Ishikawa (cell line): ENCODE measurements at regions not wholly inside any gene's neighbourhood (a gene's known extent, or its start where the extent isn't known, plus 50 kb on each side); places are given as distances from the start of the nearest gene placed in this dataset.

Source experiments
- CEBPB ChIP-seq: IDR thresholded peaks from 2 replicates; pipeline ENCODE4 v1.6.1; 2012
- CREB1 ChIP-seq: IDR thresholded peaks from 2 replicates; pipeline ENCODE4 v1.6.1; 2012; ENCODE audit warnings: low read depth
- EGR1 ChIP-seq: IDR thresholded peaks from 2 replicates; pipeline ENCODE4 v1.6.1; 2012
- EP300 ChIP-seq: IDR thresholded peaks from 2 replicates; pipeline ENCODE4 v1.6.1; 2012; ENCODE audit warnings: borderline replicate concordance
- FOXM1 ChIP-seq: IDR thresholded peaks from 2 replicates; pipeline ENCODE4 v1.6.1; 2012; ENCODE audit warnings: low read depth, borderline replicate concordance
- MAX ChIP-seq: IDR thresholded peaks from 2 replicates; pipeline ENCODE4 v1.6.1; 2012
- NFIC ChIP-seq: IDR thresholded peaks from 2 replicates; pipeline ENCODE4 v1.6.1; 2012
- RAD21 ChIP-seq: IDR thresholded peaks from 2 replicates; pipeline ENCODE4 v1.6.1; 2012; ENCODE audit warnings: low read depth
- TAF1 ChIP-seq: IDR thresholded peaks from 2 replicates; pipeline ENCODE4 v1.6.1; 2012; ENCODE audit warnings: low read depth, mild to moderate bottlenecking
- TCF12 ChIP-seq: IDR thresholded peaks from 2 replicates; pipeline ENCODE4 v1.6.1; 2012; ENCODE audit warnings: low read depth
- TEAD4 ChIP-seq: IDR thresholded peaks from 2 replicates; pipeline ENCODE4 v1.6.1; 2012
- YY1 ChIP-seq: IDR thresholded peaks from 2 replicates; pipeline ENCODE4 v1.6.1; 2012; ENCODE audit warnings: low read depth
- ZBTB7A ChIP-seq: IDR thresholded peaks from 2 replicates; pipeline ENCODE4 v1.6.1; 2012; ENCODE audit warnings: low read depth
- TF ChIP-seq, protein P1 (sequence below): IDR thresholded peaks from 2 replicates; pipeline ENCODE4 v1.6.1; 2012; ENCODE audit warnings: low read depth, mild to moderate bottlenecking
- TF ChIP-seq, protein P2 (sequence below): IDR thresholded peaks from 2 replicates; pipeline ENCODE4 v1.6.1; 2012

- no peak for TF ChIP-seq FOXM1
- TF ChIP-seq RAD21, result no peak
- TF ChIP-seq CREB1, result no peak
- TF ChIP-seq MAX, result no peak
- TF ChIP-seq NFIC, result no peak
- TF ChIP-seq YY1, result no peak
- no peak for TF ChIP-seq EGR1
- TF ChIP-seq, protein P1, sequence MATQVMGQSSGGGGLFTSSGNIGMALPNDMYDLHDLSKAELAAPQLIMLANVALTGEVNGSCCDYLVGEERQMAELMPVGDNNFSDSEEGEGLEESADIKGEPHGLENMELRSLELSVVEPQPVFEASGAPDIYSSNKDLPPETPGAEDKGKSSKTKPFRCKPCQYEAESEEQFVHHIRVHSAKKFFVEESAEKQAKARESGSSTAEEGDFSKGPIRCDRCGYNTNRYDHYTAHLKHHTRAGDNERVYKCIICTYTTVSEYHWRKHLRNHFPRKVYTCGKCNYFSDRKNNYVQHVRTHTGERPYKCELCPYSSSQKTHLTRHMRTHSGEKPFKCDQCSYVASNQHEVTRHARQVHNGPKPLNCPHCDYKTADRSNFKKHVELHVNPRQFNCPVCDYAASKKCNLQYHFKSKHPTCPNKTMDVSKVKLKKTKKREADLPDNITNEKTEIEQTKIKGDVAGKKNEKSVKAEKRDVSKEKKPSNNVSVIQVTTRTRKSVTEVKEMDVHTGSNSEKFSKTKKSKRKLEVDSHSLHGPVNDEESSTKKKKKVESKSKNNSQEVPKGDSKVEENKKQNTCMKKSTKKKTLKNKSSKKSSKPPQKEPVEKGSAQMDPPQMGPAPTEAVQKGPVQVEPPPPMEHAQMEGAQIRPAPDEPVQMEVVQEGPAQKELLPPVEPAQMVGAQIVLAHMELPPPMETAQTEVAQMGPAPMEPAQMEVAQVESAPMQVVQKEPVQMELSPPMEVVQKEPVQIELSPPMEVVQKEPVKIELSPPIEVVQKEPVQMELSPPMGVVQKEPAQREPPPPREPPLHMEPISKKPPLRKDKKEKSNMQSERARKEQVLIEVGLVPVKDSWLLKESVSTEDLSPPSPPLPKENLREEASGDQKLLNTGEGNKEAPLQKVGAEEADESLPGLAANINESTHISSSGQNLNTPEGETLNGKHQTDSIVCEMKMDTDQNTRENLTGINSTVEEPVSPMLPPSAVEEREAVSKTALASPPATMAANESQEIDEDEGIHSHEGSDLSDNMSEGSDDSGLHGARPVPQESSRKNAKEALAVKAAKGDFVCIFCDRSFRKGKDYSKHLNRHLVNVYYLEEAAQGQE, result no peak
Observed at GRCh38 chr4:189765301-189765700, 175.4 kb upstream of the FRG1 start.

DNA sequence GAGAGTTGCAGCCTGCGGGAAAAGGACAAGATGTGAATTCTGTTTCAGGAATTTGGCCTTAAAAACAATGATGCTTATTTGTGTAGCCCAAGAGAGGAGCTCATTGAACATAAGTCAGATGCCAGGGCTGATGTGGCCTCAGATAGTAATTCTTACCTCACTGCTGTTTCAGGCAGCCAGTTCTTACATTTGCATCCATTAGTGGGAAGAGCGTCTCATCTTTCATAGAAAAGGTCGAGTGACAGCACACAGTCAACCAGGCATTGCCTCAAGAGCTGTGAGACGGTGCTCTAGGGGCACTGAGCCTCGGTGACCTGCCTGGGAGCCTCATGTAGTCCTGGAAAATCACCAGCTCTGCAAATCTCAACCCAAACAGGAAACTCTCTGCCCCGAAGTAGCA, 174.9 kb upstream of the FRG1 start:
- no peak for TF ChIP-seq TEAD4
- no peak for TF ChIP-seq EP300
- no peak for TF ChIP-seq YY1
- TF ChIP-seq CEBPB, result no peak
- TF ChIP-seq TCF12, result no peak
- no peak for TF ChIP-seq MAX
- no peak for TF ChIP-seq CREB1
- no peak for TF ChIP-seq FOXM1
- TF ChIP-seq, protein P2, sequence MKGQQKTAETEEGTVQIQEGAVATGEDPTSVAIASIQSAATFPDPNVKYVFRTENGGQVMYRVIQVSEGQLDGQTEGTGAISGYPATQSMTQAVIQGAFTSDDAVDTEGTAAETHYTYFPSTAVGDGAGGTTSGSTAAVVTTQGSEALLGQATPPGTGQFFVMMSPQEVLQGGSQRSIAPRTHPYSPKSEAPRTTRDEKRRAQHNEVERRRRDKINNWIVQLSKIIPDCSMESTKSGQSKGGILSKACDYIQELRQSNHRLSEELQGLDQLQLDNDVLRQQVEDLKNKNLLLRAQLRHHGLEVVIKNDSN, result no peak
- TF ChIP-seq NFIC, result no peak

DNA sequence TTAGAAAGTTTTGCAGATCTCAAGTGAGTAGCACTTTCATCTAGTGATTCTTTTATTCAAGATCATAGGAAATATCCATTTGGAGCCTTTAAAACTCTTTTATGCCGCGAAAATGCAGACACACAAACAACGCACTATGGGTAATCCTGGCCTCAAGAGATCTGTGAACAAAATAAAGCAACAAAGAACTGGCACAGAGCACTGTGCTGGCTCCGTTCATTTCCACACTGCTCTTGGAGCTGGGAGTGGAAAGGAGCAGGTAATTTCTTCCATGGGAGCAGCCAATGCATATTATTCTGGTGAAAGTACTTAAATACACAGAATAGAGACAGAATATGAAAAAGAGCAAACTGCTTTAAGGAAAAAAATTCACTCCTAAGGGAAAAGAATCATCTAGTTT, 172.7 kb upstream of the FRG1 start:
- TF ChIP-seq TEAD4 (no peak), RAD21 (no peak), NFIC (no peak), ZBTB7A (no peak)

GRCh38 chr4:189769131-189769530, 171.5 kb upstream of the FRG1 start:
- no peak for TF ChIP-seq EP300
- TF ChIP-seq TCF12, result no peak

- TF ChIP-seq MAX (no peak), EGR1 (no peak)
Observed at GRCh38 chr4:189771696-189772361, 168.8 kb upstream of the FRG1 start.

DNA sequence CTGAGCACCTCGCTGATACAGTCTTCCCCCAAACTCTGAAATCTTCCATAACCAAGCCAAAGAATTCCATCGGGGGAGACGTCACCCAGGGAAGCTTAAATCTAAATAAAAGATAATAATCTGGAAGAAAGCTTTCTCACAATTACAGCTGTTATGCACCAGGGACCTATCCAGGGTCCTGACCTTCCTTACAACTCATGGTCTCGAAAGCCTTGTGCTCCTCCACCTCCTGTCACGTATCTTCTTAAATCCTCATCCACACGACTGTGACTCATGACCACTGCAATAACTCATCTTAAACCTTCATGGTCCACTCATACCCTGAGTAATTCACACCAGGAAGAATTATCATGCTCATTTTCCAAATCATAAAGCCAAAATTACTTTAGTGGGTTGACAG, 166.8 kb upstream of the FRG1 start:
- TF ChIP-seq EP300 (no peak), NFIC (no peak), MAX (no peak)
- TF ChIP-seq, protein P1, result peak; percentile 73

DNA sequence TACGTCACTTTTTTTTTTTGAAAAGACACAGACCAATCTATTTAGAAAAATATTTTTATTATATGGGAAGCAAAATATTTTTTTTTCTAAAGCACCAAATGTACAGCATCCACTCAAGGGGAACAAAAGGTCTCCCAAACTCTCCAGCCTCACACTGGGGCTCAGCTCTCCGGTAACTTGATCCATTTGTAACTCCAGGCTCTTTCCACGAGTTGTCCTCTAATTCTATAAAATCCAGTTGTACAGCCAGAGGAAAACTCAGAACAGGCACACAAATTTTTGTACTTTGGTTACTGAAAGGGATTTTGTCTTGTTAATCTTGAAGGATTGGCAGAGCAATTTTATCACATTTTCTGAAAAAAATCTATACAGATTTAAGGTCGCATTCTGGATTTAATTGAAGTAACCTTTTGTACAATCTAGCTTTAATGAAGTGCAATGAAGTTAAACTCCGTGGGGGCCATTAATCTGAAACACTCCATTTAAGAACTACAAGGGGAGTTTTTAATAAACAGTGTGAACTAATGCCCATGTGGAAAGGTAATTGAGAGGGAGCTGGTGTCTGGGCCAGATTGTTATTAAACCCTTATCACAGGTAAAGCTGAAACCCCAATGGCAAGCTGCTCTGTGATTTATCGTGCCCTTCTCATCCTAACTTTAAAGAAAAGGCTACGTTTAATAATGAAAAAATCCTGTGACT, 161.2 kb upstream of the FRG1 start:
- TF ChIP-seq MAX (no peak), NFIC (no peak), TCF12 (no peak), EP300 (no peak), CEBPB (no peak), ZBTB7A (no peak), FOXM1 (no peak), EGR1 (no peak), TEAD4 (no peak), CREB1 (no peak), TAF1 (no peak)
- TF ChIP-seq, protein P2, result no peak
